NB4 (cell line): ENCODE measurements at regions not wholly inside any gene's neighbourhood (a gene's known extent, or its start where the extent isn't known, plus 50 kb on each side); places are given as distances from the start of the nearest gene placed in this dataset.

ENCODE experiments used
- CTCF ChIP-seq: IDR thresholded peaks from one replicate; pipeline ENCODE4 v1.5.1; 2012; ENCODE audit warnings: low read depth, low read length
- POLR2A ChIP-seq: IDR thresholded peaks from 2 replicates; pipeline ENCODE4 v1.6.1; 2011; ENCODE audit warnings: mild to moderate bottlenecking; ENCODE audit not compliant: insufficient read length; ENCODE audit errors: extremely low read depth

GRCh38 chr9:88064554-88064953 is 73.7 kb downstream of the SPATA31C2 start:
- no peak for TF ChIP-seq CTCF
- TF ChIP-seq POLR2A, result no peak
